GM21390 (cell line): ENCODE measurements at regions not wholly inside any gene's neighbourhood (a gene's known extent, or its start where the extent isn't known, plus 50 kb on each side); places are given as distances from the start of the nearest gene placed in this dataset.

ENCODE experiments used
- ATAC-seq: cut with Tn5 transposase; IDR thresholded peaks from one replicate; pipeline ENCODE4 v1.9.1; 2021; ENCODE audit not compliant: unreplicated experiment

- no peak for ATAC-seq
Observed at GRCh38 chr11:13104619-13105236, 95.6 kb downstream of the RASSF10 start.

GRCh38 chr11:13105237-13105844 lies 96.2 kb downstream of the RASSF10 start:
- peak; percentile 67 for ATAC-seq

GRCh38 chr11:13107544-13108044 lies 98.5 kb downstream of the RASSF10 start:
- ATAC-seq: no peak

- ATAC-seq: no peak
Observed at GRCh38 chr11:13108416-13108815, 99.3 kb downstream of the RASSF10 start.

GRCh38 chr11:13109616-13110015 lies 100.5 kb downstream of the RASSF10 start:
- no peak for ATAC-seq

GRCh38 chr11:13110145-13110544 lies 101.0 kb downstream of the RASSF10 start:
- ATAC-seq: no peak

GRCh38 chr11:13110929-13111812 lies 102.1 kb downstream of the RASSF10 start:
- no peak for ATAC-seq

- no peak for ATAC-seq
Observed at GRCh38 chr11:13111813-13112130, 102.7 kb downstream of the RASSF10 start.

GRCh38 chr11:13114566-13115379 lies 105.7 kb downstream of the RASSF10 start:
- no peak for ATAC-seq

- ATAC-seq: no peak
Observed at GRCh38 chr11:13115380-13115675, 106.2 kb downstream of the RASSF10 start.

GRCh38 chr11:13116491-13116890 lies 107.4 kb downstream of the RASSF10 start:
- no peak for ATAC-seq

- ATAC-seq: no peak
Observed at GRCh38 chr11:13117344-13117743, 108.2 kb downstream of the RASSF10 start.

- no peak for ATAC-seq
Observed at GRCh38 chr11:13118194-13118593, 109.1 kb downstream of the RASSF10 start.

GRCh38 chr11:13118650-13119049 lies 109.5 kb downstream of the RASSF10 start:
- no peak for ATAC-seq

- ATAC-seq: no peak
Observed at GRCh38 chr11:13119361-13119760, 110.2 kb downstream of the RASSF10 start.

GRCh38 chr11:13119941-13120520 lies 110.9 kb downstream of the RASSF10 start:
- no peak for ATAC-seq

GRCh38 chr11:13120691-13121090 lies 111.6 kb downstream of the RASSF10 start:
- ATAC-seq: no peak

GRCh38 chr11:13126430-13126829 lies 117.3 kb downstream of the RASSF10 start:
- no peak for ATAC-seq

- no peak for ATAC-seq
Observed at GRCh38 chr11:13127161-13127560, 118.0 kb downstream of the RASSF10 start.

GRCh38 chr11:13128354-13128753 lies 119.2 kb downstream of the RASSF10 start:
- no peak for ATAC-seq

- ATAC-seq: no peak
Observed at GRCh38 chr11:13134066-13134465, 125.0 kb downstream of the RASSF10 start.
